Thyroid gland (tissue), 4 donors: ENCODE measurements at regions not wholly inside any gene's neighbourhood (a gene's known extent, or its start where the extent isn't known, plus 50 kb on each side); places are given as distances from the start of the nearest gene placed in this dataset.

ENCODE experiments used
- CTCF ChIP-seq, 6 experiments: fragments of 200-600 bp in 3 of 6; fragments of 450-650 bp in 3 of 6; sonication (generic) in 3 of 6; IDR thresholded peaks; one replicate each; pipeline ENCODE4 v1.5.1; 2016 to 2019; ENCODE audit warnings: antibody characterized with exemption in 6 of 6, mild to moderate bottlenecking in 2 of 6, inconsistent platforms in 1 of 6, moderate library complexity in 1 of 6
- POLR2A ChIP-seq, 2 donors: fragments of 450-650 bp; IDR thresholded peaks; one replicate each; pipeline ENCODE4 v1.6.1; 2017; ENCODE audit warnings: antibody characterized with exemption in 2 of 2, mild to moderate bottlenecking in 2 of 2, moderate library complexity in 1 of 2

DNA sequence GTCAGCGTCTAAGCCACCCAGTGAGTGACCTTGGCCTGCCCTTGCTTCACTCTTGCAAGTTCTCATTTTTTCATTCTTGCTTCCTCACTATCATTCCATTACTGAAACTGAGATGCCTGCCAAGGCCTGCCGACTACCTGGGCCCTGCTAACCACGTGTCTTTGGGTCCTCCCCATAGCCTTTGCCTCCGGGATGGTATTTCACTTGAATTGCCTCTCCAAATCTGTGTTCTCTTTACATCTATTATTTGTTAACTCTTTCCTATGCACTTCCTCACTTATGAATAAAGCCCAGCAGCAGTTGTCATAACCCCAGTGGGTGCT, 234.6 kb downstream of the SNX10 start:
- TF ChIP-seq POLR2A (IDR thresholded peaks at IDR 0.05): no peak
- TF ChIP-seq CTCF (IDR thresholded peaks at IDR 0.05): no peak
